ENCODE measurements at regions not wholly inside any gene's neighbourhood (a gene's known extent, or its start where the extent isn't known, plus 50 kb on each side); places are given as distances from the start of the nearest gene placed in this dataset.

DNA sequence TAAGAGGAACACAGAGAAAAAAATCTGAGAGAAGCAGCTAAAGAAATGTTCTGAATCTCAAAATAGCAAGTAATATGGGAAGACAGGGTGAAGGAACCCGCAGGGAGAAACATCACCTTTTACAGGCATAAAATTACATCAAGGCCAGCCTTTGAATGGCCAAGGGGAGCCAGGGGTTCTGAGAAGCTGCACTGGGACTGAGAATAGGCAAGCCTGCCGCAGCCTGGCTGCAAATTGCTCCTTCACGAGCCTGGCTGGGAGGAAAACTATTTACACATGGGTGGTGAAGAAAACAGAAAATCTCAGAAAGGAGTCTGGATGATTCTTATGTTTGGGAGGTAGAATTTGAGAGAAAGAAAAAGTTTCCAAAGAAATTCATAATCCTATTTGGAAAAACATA lies 74.5 kb upstream of the QRFPR start (continued):
- TF ChIP-seq, protein P1, sequence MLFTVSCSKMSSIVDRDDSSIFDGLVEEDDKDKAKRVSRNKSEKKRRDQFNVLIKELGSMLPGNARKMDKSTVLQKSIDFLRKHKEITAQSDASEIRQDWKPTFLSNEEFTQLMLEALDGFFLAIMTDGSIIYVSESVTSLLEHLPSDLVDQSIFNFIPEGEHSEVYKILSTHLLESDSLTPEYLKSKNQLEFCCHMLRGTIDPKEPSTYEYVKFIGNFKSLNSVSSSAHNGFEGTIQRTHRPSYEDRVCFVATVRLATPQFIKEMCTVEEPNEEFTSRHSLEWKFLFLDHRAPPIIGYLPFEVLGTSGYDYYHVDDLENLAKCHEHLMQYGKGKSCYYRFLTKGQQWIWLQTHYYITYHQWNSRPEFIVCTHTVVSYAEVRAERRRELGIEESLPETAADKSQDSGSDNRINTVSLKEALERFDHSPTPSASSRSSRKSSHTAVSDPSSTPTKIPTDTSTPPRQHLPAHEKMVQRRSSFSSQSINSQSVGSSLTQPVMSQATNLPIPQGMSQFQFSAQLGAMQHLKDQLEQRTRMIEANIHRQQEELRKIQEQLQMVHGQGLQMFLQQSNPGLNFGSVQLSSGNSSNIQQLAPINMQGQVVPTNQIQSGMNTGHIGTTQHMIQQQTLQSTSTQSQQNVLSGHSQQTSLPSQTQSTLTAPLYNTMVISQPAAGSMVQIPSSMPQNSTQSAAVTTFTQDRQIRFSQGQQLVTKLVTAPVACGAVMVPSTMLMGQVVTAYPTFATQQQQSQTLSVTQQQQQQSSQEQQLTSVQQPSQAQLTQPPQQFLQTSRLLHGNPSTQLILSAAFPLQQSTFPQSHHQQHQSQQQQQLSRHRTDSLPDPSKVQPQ (CRISPR knock-in tag; IDR thresholded peaks at IDR 0.05; ENCODE audit: borderline replicate concordance): no peak
- TF ChIP-seq ZBTB17 (CRISPR knock-in tag; IDR thresholded peaks at IDR 0.05) (no peak), NR1H2 (CRISPR knock-in tag; IDR thresholded peaks at IDR 0.05) (no peak), MTA1 (IDR thresholded peaks at IDR 0.05; ENCODE audit: borderline replicate concordance) (no peak)

DNA sequence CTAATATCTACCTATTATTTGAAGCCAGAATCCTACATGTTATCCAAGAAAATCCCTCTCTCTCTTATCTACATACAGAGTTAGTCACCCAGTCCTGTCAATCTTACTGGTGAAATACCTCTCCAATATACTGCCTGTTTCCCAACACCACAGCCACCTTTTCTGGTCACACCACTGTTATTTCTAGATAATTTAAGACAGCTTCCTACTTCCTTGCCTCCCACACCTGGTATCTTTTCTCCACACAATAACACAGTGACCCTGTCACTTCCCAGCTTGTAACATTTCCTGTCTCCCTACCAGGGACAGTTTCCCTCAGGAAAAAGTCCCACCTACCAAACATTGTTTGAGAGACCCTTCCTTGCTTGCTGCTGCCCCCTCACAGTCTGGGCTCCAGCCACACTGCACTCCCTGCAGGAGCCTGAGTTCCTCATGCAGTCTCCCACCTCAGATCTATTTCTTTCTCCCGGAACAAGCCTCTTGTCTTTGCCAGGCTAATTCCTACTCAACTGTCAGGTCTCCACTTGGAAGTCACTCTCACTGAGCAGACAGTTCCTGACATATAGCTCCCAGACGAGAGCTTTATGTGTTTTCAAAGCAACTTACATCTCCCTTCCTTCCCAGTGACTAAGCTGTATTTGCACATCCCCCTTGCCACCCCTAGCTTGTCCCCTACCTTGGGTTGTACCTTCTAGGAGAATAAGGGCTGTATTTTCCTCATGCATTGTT lies 73.6 kb upstream of the QRFPR start:
- FAIRE-seq (no peak), DNase-seq (ENCODE audit: extremely low read depth in 1 of 4, low spot score in 3 of 4) (no peak), ATAC-seq (no peak)
- Histone ChIP-seq H3K9ac (ENCODE audit: insufficient read depth in 1 of 2, low read depth in 2 of 2, low read length in 2 of 2) (no peak overlapping the region), H3K9me1 (ENCODE audit: control insufficient read depth, insufficient read depth, low read length) (no peaks in the 10 kb centered on the region), H3K27ac (ENCODE audit: extremely low read depth, low read depth, low read length) (no peak overlapping the region), H3K79me2 (ENCODE audit: control insufficient read depth, insufficient read depth, low read length) (no peaks in the 10 kb centered on the region), H4K20me1 (replicated peaks; ENCODE audit: control insufficient read depth, insufficient read depth, low read length) (no peaks in the 10 kb centered on the region), H3K4me2 (ENCODE audit: insufficient read depth, low read length) (no peak overlapping the region), H2AFZ (ENCODE audit: low read depth, low read length) (no peak overlapping the region), H3K27me3 (ENCODE audit: control insufficient read depth in 2 of 2, insufficient read depth in 2 of 2, low read length in 2 of 2) (no peaks in the 10 kb centered on the region), H3K36me3 (ENCODE audit: control insufficient read depth, insufficient read depth, low read length) (no peaks in the 10 kb centered on the region), H3K9me3 (replicated peaks; ENCODE audit: control insufficient read depth, insufficient read depth, low read depth, low read length) (no peaks in the 10 kb centered on the region), H3K4me1 (replicated peaks in 1 of 2; ENCODE audit: control insufficient read depth in 2 of 2, insufficient read depth in 2 of 2, low read length in 2 of 2) (no peaks in the 10 kb centered on the region), H3K4me3 (no peak overlapping the region)
- no TSS peak for BruUV-seq (replicated peaks)
- WGBS (ENCODE audit: insufficient coverage, low coverage, missing lambda C conversion rate): 0% methylated on average over 2 of the region's 2 CpGs
- POLR2A ChIA-PET: interaction anchor here (0.7 kb wide), 1 partner anchor 13 kb away, joined by 3 read pairs; no protein-coding TSS in a partner anchor
- CTCF ChIA-PET (ENCODE audit: low intra/inter-chr PET ratio): no interaction called here
- intact Hi-C loops (cut with micrococcal nuclease) (no loop called here), in situ Hi-C loops (cut with MboI) (no loop called here)
- TF ChIP-seq, protein P2, sequence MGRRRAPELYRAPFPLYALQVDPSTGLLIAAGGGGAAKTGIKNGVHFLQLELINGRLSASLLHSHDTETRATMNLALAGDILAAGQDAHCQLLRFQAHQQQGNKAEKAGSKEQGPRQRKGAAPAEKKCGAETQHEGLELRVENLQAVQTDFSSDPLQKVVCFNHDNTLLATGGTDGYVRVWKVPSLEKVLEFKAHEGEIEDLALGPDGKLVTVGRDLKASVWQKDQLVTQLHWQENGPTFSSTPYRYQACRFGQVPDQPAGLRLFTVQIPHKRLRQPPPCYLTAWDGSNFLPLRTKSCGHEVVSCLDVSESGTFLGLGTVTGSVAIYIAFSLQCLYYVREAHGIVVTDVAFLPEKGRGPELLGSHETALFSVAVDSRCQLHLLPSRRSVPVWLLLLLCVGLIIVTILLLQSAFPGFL (CRISPR knock-in tag; IDR thresholded peaks at IDR 0.05): no peak
- TF ChIP-seq SMARCE1 (IDR thresholded peaks at IDR 0.05): no peak
- TF ChIP-seq ZSCAN32 (CRISPR knock-in tag; IDR thresholded peaks at IDR 0.05): no peak
- no peak for TF ChIP-seq ZNF354B (CRISPR knock-in tag; IDR thresholded peaks at IDR 0.05)
- no peak for TF ChIP-seq NONO (IDR thresholded peaks at IDR 0.05; ENCODE audit: low read depth in 2 of 2, low read length in 1 of 2)
- TF ChIP-seq GATAD2B (IDR thresholded peaks at IDR 0.05; ENCODE audit: borderline replicate concordance): no peak
- no peak for TF ChIP-seq MAFK (IDR thresholded peaks at IDR 0.05; ENCODE audit: low read length)

Data from K562 (cell line).